ENCODE measurements at regions not wholly inside any gene's neighbourhood (a gene's known extent, or its start where the extent isn't known, plus 50 kb on each side); places are given as distances from the start of the nearest gene placed in this dataset.
"Not testable (repeated sequence)": the region's sequence is repeated elsewhere in the genome, so short reads cannot be mapped to it uniquely, and the experiment has no call there.

DNA sequence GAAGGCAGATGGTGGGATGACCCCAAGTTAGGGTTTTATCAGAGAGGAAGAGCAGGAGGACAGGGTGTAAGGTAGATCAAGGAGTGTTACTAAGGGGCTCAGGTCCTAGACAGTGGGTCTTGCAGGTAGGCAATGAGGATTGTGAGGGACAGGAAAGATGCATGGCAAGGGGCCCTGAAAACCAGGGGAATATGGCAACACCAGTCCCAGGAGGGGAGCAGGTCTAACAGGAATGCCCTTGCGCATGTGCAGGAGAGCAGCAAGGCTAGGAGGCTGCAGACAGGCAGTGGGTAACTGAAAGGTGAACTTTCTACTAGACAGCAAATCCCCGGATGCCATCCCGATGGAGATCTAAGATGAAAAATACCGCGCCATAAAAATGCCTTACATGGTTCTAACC is 211.3 kb downstream of the ALG10 start:
- FAIRE-seq = no peak
- no peak for TF ChIP-seq CTCF (IDR thresholded peaks at IDR 0.05; ENCODE audit: insufficient read depth, low read length, severe bottlenecking)
- H3K4me3 ChIP-seq (ENCODE audit: low read depth, low read length) = no peak overlapping the region
- no peaks in the 10 kb centered on the region for H3K27me3 ChIP-seq (ENCODE audit: control insufficient read depth, insufficient read depth, low read length)
- no peaks in the 10 kb centered on the region for H3K36me3 ChIP-seq (ENCODE audit: control insufficient read depth, insufficient read depth, low read length)
- DNase-seq (ENCODE audit: low read depth) = no peak

- no peak for DNase-seq (ENCODE audit: low read depth)
- TF ChIP-seq CTCF (IDR thresholded peaks at IDR 0.05; ENCODE audit: insufficient read depth, low read length, severe bottlenecking) = no peak
- Histone ChIP-seq H3K27me3 (ENCODE audit: control insufficient read depth, insufficient read depth, low read length) (no peaks in the 10 kb centered on the region), H3K36me3 (ENCODE audit: control insufficient read depth, insufficient read depth, low read length) (no peaks in the 10 kb centered on the region), H3K4me3 (ENCODE audit: low read depth, low read length) (no peak overlapping the region)
- FAIRE-seq = peak; percentile 99
Observed at GRCh38 chr12:34236073-34236472, 213.8 kb downstream of the ALG10 start.

DNA sequence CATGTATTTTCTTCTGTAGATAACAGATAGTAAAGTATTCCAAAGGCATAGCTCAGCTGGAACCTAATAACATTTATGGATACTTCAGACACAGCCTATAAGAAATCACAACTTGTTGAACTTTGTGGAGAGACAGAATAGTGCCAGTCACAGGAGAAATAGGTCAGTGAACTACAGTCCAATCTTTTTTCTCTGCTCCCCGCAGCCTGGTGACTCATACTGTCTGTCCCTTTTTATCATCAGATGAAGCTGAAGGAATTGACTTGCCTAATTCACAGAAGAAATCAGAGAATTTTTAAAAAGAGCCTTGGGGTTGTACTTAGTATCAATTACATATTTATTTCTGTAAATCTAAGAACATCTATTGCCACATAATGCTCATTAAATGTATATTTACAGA is 222.3 kb downstream of the ALG10 start:
- FAIRE-seq = no peak
- DNase-seq (ENCODE audit: low read depth) = no peak
- Histone ChIP-seq H3K4me3 (ENCODE audit: low read depth, low read length) (no peak overlapping the region), H3K27me3 (ENCODE audit: control insufficient read depth, insufficient read depth, low read length) (no peaks in the 10 kb centered on the region), H3K36me3 (ENCODE audit: control insufficient read depth, insufficient read depth, low read length) (no peaks in the 10 kb centered on the region)
- no peak for TF ChIP-seq CTCF (IDR thresholded peaks at IDR 0.05; ENCODE audit: insufficient read depth, low read length, severe bottlenecking)

DNA sequence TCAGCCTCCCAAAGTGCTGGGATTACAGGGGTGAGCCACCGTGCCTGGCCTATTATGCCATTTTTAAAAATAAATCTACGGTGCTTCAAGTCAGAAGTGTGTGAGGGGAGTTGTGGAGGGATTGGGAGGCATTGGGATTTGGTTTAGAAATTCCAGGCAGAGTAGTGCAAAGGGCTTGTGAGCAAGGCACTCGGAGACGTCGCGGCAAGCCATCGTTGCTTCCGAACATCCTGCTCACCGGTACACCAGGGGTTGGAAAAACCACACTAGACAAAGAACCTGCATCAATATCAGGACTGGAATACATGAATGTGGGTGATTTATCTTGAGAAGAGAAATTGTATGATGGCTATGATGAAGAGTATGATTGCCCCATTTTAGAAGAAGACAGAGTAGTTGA is 227.0 kb downstream of the ALG10 start:
- TF ChIP-seq CTCF (IDR thresholded peaks at IDR 0.05; ENCODE audit: insufficient read depth, low read length, severe bottlenecking) = no peak
- H3K36me3 ChIP-seq (ENCODE audit: control insufficient read depth, insufficient read depth, low read length) = no peaks in the 10 kb centered on the region
- H3K4me3 ChIP-seq (ENCODE audit: low read depth, low read length) = no peak overlapping the region
- no peak for FAIRE-seq
- no peaks in the 10 kb centered on the region for H3K27me3 ChIP-seq (ENCODE audit: control insufficient read depth, insufficient read depth, low read length)
- DNase-seq (ENCODE audit: low read depth) = no peak

- not testable (repeated sequence) for H3K4me3 ChIP-seq (ENCODE audit: low read depth, low read length); DNase-seq (ENCODE audit: low read depth); FAIRE-seq; H3K27me3 ChIP-seq (ENCODE audit: control insufficient read depth, insufficient read depth, low read length); H3K36me3 ChIP-seq (ENCODE audit: control insufficient read depth, insufficient read depth, low read length)
Observed at GRCh38 chr12:34251879-34252278, 229.6 kb downstream of the ALG10 start.

GRCh38 chr12:34253674-34254073 is 231.4 kb downstream of the ALG10 start:
- DNase-seq (ENCODE audit: low read depth) (no peak), FAIRE-seq (no peak)
- no peaks in the 10 kb centered on the region for H3K27me3 ChIP-seq (ENCODE audit: control insufficient read depth, insufficient read depth, low read length)
- H3K4me3 ChIP-seq (ENCODE audit: low read depth, low read length) = no peak overlapping the region
- no peak for TF ChIP-seq CTCF (IDR thresholded peaks at IDR 0.05; ENCODE audit: insufficient read depth, low read length, severe bottlenecking)
- no peaks in the 10 kb centered on the region for H3K36me3 ChIP-seq (ENCODE audit: control insufficient read depth, insufficient read depth, low read length)
